SHP77 treated with DMSO at 0.1 percent for 48 hours (cell line): ENCODE measurements at regions not wholly inside any gene's neighbourhood (a gene's known extent, or its start where the extent isn't known, plus 50 kb on each side); places are given as distances from the start of the nearest gene placed in this dataset.

Source experiments
- DNase-seq: peaks from one replicate; lab custom pipeline; 2025; lab: John Stamatoyannopoulos, UW

DNA sequence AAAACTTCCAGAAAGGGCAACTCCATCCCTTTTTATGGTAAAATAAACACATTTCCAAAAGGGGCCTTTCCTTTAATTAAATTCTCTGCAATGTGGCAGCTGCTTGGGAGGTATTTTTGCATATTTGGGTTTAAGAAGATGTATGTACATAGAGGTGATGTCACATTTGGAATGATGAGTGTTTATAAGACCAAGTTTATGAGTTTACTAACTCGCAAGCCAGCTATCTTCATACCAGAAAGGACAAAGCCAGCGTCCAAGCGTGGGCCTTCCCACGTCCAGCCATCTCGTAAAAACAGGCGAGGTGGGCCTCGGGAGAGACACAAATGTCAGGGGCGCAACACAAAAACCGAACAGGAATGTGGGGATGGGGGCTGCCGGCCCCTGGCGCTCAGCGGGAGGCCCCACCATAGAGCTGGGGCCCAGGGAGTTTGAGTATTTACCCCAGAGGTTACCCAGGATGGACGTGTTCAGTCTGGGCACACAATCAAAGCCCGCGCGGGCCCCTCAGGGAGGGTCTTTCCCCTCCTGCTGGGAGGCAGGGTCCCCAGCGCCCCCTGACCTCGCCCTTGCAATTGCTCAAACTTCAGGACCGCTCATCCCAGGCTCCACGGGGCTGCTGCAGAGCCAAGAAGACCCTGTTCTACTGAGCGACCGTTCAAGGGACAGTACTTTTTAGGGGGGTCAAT, 137.3 kb downstream of the TWIST2 start:
- DNase-seq: no peak

DNA sequence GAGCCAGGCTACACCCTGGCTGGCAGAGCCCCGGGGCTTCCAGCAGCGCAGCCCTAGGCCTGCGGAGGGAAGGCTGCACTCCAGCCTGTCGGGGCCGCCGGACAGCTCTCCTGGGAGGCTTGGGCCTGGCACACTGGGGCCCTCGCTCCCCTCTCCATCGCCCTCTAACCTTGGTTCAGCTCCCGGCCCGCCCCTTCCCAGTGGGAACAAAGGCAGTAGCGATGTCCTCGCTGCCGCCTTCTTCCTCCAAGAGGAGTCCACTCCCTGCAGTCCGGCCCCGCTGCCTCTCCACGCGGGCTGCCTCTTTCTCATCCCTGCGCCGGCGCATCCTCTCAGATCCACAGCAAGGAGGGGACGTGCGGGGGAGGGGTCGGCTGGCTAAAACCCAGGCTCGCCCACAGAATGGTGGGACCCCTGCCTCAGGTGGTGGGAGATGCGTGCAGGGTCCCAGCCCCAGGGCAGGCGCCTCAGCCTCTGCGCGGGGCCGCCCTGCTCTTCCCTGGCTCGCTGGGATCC, 138.1 kb downstream of the TWIST2 start:
- no peak for DNase-seq

DNA sequence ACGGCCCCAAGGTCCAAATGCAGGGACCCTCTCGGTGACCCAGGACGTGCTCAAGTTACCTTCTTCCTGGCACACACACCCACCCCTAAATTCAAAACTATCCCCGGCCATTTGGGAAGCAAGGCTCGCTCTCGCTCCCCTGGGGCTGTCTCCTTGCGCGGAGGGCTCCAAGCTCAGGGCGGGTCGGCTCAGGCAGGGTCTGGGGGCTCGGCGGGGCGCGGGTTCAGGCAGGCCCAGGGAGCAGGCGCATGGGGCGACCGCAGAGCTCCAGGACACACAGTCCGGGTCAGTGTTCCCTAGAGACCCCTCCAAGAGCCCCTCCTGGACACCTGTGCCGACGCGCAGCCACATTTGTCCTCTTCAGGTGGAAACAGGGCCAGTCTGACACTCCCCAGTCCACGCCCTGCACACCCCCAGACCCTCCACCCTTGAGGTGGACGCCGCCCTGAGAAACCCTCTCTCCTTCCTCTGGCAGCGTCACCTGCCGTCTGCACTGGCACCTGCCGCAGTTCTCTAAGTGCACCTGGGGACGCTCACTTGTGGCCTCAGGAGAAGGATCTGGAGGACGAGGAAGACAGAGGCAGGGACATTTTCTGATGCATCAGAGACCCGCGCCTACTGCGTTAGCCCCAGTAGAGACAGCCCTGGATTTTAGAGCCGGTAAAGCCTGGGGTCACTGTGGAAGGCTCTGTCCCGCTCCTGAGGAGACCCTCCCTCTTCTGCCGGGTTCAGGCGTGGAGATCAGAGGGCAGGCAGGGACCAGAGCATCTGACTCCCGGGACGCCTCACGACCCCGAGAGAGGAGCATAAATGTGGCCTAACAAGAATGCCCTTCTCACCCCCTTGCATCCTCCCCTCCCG, 138.8 kb downstream of the TWIST2 start:
- no peak for DNase-seq

DNA sequence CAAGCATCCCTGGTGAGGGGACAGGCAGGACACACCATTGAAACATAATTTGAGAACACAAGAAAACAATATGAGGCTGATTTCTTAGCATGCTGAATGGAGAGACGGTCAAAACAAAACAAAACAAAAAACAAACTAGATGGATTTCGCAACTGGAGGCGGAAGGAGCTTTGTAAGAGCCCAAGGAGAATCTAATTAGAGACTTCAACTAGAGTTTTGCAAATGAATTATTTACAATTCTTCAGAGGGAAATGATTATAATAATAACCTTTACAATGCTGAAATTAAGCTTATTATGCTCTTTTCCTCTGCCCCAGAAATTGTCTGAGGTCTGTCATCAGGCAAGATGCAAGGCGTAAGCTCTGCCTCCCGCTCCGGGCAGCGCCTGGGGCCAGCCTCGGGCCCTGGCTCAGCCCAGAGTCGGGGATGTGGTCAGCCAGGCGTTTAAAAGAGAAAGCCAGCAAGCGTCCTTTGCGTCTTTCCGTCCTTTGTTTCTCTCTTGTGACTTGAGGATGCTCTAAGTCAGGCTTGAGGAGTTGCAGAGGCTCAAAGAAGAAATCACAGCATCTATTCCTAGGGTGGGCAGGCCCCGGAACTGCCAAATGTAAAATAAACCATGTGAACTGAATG, 139.6 kb downstream of the TWIST2 start:
- DNase-seq: no peak

DNA sequence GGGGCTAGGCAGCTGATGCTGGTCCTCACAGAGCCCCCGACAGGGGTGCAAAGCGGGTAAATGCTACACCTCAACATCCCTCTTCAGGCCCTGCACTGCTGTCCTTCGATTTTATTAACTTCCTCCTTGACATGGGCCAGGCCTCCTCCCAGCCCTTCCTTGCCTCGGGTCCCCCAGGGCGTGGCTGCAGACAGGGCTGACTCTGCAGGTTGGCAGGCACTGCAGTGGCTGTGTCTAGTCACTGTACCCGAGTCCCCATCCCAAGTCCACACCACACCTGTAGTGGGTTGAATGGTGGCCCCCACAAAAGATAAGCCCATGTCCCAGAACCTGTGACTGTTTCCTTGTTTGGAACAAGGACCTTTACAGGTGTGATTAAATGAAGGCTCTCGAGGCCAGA, 140.2 kb downstream of the TWIST2 start:
- no peak for DNase-seq

DNA sequence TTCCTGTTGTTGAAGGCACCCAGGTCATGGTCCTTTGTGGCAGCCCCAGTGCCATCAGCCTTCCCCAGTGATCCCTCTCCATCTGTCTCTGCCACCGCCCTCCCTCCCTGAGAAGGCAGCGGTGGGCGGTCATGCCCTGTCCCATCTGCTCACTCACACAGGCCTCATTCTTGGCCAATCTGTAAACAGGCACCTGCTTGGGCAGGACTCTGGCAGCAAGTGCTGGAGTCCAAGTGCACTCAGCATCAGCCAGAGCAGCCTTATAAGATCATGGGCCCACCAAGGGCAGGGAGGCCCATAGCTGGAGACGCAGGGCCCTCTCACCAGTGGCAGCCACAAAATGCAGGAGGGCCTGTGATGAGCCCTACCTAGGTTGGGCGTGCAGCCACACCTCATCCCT, 140.9 kb downstream of the TWIST2 start:
- no peak for DNase-seq

DNA sequence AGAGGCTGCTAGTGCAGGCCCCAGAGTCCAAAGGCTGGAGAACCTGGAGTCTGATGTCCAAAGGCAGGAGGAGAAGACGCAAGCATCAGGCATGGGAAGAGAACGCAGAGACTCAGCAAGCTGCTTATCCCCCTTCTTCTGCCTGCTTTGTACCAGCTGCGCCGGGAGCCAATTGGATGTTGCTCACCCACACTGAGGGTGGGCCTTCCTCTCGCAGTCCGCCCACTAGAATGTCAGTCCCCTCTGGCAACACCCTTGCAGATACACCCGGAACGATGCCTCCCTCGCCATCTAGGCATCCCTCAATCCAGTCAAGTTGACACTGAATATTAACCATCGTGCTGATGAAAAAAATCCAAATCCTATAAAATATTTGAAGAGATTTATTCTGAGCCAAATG, 141.6 kb downstream of the TWIST2 start:
- DNase-seq: no peak

DNA sequence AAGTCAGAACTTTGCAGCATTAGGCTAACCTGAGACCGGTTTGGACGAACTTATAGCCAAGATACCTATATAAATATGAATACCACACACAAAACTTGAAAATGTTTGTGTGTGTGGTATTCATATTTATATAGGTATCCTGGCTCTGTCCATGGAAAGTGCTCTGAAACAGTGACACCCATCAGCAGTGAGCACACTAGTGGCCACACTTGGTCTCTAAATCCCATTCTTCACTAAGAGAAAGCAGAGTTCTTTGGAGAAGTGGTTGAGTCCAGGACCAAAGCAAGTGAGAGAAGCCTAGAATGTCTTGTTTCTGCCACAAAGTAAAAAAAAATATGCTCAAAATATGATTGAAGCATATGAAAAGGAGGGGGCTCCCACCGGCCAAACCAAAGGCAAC, 146.5 kb downstream of the TWIST2 start:
- DNase-seq: no peak

DNA sequence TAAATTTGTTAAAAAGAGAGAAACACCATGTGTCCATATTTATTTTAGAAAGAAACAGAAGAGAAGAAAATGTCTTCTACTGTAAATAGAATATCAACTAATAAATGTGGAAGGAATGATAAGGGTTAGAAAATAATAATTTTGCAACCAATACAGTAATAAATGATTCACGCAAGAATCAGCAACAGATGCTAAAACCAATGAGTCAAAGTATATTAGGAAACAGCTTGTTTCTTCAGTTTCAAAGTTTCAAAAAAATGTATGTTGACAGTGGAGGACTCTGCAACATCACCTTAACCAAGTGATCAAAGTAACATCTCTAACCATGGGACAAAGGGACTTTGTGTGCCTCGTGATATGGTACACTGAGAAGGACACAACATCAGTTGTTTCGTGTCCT, 147.0 kb downstream of the TWIST2 start:
- no peak for DNase-seq

DNA sequence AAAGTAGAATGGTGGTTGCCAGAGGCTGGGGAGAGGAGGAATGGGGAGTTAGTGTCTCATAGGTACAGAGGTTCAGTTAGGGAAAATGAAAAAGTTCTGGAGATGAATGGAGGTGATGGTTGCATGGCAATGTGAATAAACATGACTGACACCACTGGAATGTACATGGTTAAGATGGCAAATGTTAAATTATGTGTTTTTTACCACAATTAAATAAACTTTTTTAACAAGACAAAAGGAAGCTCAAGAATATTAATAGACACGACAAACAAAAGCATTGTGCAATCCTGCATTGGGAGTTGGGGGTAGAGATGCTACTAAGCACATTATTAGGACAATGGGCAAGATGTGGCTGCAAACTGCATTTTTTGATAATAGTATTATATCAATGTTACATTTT, 147.7 kb downstream of the TWIST2 start:
- no peak for DNase-seq

DNA sequence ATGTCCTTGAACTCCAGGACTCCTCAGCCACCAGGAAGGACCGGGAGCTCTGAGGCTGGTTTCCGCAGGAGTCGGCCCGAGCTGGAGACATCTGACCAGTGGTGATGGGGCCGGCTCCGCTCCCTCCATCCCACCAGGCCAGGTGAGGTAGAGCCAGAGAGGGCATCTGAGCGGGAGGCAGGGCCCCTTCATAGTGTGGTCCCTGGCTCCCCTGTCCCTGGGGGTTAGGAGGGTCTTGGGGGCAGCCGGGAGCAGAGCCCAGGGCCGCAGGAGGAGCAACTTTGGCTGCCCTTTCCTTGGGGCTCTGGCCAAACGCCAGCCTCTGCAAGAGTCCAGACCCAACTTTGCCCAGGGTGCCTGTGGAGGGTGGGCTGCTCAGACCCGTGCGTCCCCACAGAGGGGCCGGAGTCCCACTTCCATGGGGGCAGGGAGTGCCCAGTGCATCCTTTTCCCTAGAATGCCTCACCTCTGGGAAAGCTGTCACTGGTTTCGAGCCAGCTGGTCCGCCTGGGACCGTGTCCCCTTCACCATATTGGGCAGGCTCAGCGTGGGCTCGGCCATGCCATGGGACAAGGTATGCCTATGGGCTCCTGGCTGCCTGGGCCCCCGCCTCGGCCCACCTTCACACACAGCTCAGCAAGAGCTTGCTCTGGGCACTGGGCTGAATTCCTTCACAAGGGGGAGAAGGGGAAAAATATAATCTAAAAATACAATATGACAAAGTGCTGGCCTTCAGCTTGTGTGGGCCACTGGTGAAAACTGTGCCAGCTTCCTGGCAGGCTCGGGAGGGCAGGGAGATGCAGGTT, 148.6 kb downstream of the TWIST2 start:
- no peak for DNase-seq

DNA sequence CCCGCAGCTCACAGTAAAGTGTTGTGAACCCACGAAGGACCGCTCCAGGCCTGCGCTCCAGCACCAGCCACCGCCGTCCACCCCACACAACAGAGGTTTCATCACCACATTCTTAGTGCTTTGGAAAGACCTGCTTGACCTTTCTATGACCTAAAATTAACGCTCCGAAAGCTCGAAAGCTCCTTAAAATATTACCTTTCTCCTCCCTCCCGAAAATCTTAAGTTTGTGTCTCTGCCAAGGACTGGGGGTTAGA, 149.2 kb downstream of the TWIST2 start:
- DNase-seq: no peak

DNA sequence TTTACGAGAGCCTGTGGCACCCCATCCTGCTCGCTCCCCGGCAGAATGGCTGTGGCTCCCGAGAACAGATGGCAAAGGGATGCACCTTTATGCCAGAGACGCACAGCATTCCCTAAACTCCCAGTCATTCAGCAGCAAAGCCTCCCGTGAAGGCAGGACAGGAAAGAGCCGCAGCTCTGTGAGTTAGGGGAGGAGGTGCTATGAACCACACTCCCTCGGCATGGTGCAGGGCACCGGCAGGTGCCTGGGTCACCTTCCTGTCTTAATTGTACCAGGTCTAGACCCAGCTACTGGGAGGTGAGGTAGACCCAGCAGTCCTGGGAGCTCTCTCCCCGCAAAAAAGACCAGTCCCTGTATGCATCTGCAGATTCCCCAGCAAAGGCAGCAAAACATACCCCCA, 149.8 kb downstream of the TWIST2 start:
- DNase-seq: no peak
